ENCODE measurements at regions not wholly inside any gene's neighbourhood (a gene's known extent, or its start where the extent isn't known, plus 50 kb on each side); places are given as distances from the start of the nearest gene placed in this dataset.

DNA sequence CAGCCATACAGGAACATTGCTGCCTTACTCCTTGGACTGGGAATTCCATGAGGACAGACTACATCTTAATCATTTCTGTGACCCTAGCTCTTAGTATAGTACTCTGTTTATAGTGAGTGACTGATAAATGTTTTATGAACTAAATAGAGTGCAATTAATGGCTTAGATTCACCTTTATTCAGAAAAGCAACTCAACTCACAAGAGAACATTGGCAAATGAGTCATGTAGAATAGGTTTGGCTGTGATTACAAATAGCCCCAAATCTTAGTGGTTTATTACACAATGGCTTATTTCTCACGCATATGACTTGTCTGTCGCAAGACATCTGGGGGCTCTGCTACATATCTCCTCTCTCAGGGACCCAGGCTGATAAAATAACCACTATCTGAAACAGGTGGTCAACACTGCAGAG is 121.6 kb upstream of the KL start:
- BruUV-seq (replicated peaks), result no TSS peak
- peak overlapping the region; percentile 59 for H3K27ac Mint-ChIP-seq (ENCODE audit: low read depth, unreplicated experiment)
- no peak for TF ChIP-seq CTCF (IDR thresholded peaks at IDR 0.05; ENCODE audit: unreplicated experiment)
- H3K9me3 Mint-ChIP-seq (ENCODE audit: unreplicated experiment), result peaks cover 9% of the 10 kb centered on the region
- ChIA-PET CTCF (interaction anchor here (1.1 to 1.4 kb wide), 2 partner anchors 12 to 334 kb away, joined by 5 to 6 read pairs; no protein-coding TSS in a partner anchor), POLR2A (interaction anchor here (0.6 to 2.4 kb wide), 4 partner anchors 11 to 648 kb away, joined by 3 to 9 read pairs (median 4); no protein-coding TSS in a partner anchor)
- DNase-seq (ENCODE audit: unreplicated experiment), result peak; percentile 89
- no peaks in the 10 kb centered on the region for H3K27me3 Mint-ChIP-seq (ENCODE audit: insufficient read depth, unreplicated experiment)
- peaks cover 43% of the 10 kb centered on the region for H3K4me1 Mint-ChIP-seq (ENCODE audit: insufficient read depth, unreplicated experiment)
- no peak overlapping the region for H3K4me3 Mint-ChIP-seq (ENCODE audit: unreplicated experiment)
- no peaks in the 10 kb centered on the region for H3K36me3 Mint-ChIP-seq (ENCODE audit: insufficient read depth, unreplicated experiment)
- intact Hi-C loops (cut with micrococcal nuclease), result no loop called here

DNA sequence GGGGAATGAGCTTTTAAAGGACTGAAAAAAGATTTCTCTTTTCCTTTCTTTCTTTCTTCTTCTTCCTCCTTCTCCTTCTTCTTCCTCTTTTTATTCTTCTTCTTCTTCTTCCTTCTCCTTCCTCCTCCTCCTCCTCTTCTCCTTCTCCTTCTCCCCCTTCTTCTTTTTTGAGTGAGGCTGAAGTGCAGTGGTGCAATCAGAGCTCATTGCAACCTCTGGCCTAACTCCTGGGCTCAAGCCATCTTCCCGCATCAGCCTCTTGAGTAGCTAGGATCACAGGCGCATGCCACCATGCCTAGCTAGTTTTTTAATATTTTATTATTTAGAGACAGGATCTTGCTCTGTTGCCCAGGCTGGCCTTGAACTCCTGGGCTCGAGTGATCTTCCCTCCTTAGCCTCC is 120.9 kb upstream of the KL start:
- H3K4me3 Mint-ChIP-seq (ENCODE audit: unreplicated experiment), result no peak overlapping the region
- no TSS peak for BruUV-seq (replicated peaks)
- peaks cover 9% of the 10 kb centered on the region for H3K9me3 Mint-ChIP-seq (ENCODE audit: unreplicated experiment)
- no peaks in the 10 kb centered on the region for H3K36me3 Mint-ChIP-seq (ENCODE audit: insufficient read depth, unreplicated experiment)
- peak overlapping the region; percentile 65 for H3K27ac Mint-ChIP-seq (ENCODE audit: low read depth, unreplicated experiment)
- no peaks in the 10 kb centered on the region for H3K27me3 Mint-ChIP-seq (ENCODE audit: insufficient read depth, unreplicated experiment)
- ChIA-PET POLR2A (interaction anchor here (0.7 to 3.2 kb wide), 7 partner anchors 11 to 649 kb away, joined by 3 to 9 read pairs (median 4); no protein-coding TSS in a partner anchor), CTCF (interaction anchor here (0.9 to 1.4 kb wide), 3 partner anchors 12 to 333 kb away, joined by 4 to 6 read pairs (median 5); no protein-coding TSS in a partner anchor)
- intact Hi-C loops (cut with micrococcal nuclease), result no loop called here
- peak; percentile 38 for DNase-seq (ENCODE audit: unreplicated experiment)
- no peak for TF ChIP-seq CTCF (IDR thresholded peaks at IDR 0.05; ENCODE audit: unreplicated experiment)
- H3K4me1 Mint-ChIP-seq (ENCODE audit: insufficient read depth, unreplicated experiment), result peaks cover 43% of the 10 kb centered on the region

- peaks cover 9% of the 10 kb centered on the region for H3K9me3 Mint-ChIP-seq (ENCODE audit: unreplicated experiment)
- peaks cover 58% of the 10 kb centered on the region for H3K4me1 Mint-ChIP-seq (ENCODE audit: insufficient read depth, unreplicated experiment)
- peak; percentile 63 for DNase-seq (ENCODE audit: unreplicated experiment)
- no peaks in the 10 kb centered on the region for H3K36me3 Mint-ChIP-seq (ENCODE audit: insufficient read depth, unreplicated experiment)
- no peak overlapping the region for H3K27ac Mint-ChIP-seq (ENCODE audit: low read depth, unreplicated experiment)
- no TSS peak for BruUV-seq (replicated peaks)
- intact Hi-C loops (cut with micrococcal nuclease), result no loop called here
- no peak overlapping the region for H3K4me3 Mint-ChIP-seq (ENCODE audit: unreplicated experiment)
- TF ChIP-seq CTCF (IDR thresholded peaks at IDR 0.05; ENCODE audit: unreplicated experiment), result no peak
- ChIA-PET POLR2A (interaction anchor here (0.8 to 3.2 kb wide), 6 partner anchors 9 to 92 kb away, joined by 3 to 10 read pairs (median 6); no protein-coding TSS in a partner anchor), CTCF (interaction anchor here (1.9 kb wide), 1 partner anchor 16 kb away, joined by 5 read pairs; no protein-coding TSS in a partner anchor)
- H3K27me3 Mint-ChIP-seq (ENCODE audit: insufficient read depth, unreplicated experiment), result no peaks in the 10 kb centered on the region
Measured at GRCh38 chr13:32897296-32897695, 118.9 kb upstream of the KL start.

DNA sequence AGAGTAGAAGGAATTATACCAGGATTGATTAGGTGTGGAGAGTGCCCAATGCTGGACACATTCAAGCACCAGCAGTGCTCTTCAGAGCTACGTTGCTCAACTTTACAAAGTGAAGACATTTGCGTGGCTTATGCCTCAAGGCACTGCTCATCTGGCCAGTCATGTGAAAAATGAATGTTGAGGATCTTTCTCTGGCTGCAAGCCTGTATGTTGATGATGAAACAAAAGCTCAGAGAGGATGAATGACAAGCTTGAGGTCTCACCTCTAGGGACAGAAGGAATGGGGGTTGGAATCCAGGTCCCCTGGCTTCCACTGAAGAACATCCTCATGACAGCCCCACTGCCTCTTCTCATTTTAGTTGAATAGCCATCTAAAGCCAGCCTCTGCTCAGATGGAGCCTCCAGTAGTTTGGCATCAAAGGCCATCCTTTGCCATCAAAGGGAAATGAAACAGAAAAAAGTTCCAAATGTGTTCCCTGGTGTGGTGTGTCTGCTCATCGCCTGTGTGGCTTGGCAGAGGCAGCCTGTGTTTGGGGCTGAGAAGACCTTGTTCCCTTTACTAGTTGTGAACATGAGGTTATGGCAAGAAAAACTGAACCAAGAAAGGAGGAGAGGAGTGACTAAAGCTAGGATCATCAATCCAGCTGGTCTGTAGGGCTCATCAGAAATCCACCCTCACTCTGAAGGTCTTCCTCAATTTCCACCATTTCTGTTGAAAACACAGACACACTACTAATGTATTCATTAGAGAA is 114.0 kb upstream of the KL start:
- DNase-seq (ENCODE audit: unreplicated experiment), result peak; percentile 82
- H3K36me3 Mint-ChIP-seq (ENCODE audit: insufficient read depth, unreplicated experiment), result no peaks in the 10 kb centered on the region
- no peaks in the 10 kb centered on the region for H3K9me3 Mint-ChIP-seq (ENCODE audit: unreplicated experiment)
- no peaks in the 10 kb centered on the region for H3K27me3 Mint-ChIP-seq (ENCODE audit: insufficient read depth, unreplicated experiment)
- H3K4me1 Mint-ChIP-seq (ENCODE audit: insufficient read depth, unreplicated experiment), result peaks cover 41% of the 10 kb centered on the region
- no TSS peak for BruUV-seq (replicated peaks)
- POLR2A ChIA-PET, result interaction anchor here (0.8 to 1.8 kb wide), 7 partner anchors 20 to 270 kb away, joined by 3 to 7 read pairs (median 3); no protein-coding TSS in a partner anchor
- H3K4me3 Mint-ChIP-seq (ENCODE audit: unreplicated experiment), result no peak overlapping the region
- TF ChIP-seq CTCF (IDR thresholded peaks at IDR 0.05; ENCODE audit: unreplicated experiment), result no peak
- intact Hi-C loops (cut with micrococcal nuclease), result loop anchor here (10.0 kb wide), 1 partner anchor 87 kb away; no protein-coding TSS in a partner anchor
- H3K27ac Mint-ChIP-seq (ENCODE audit: low read depth, unreplicated experiment), result peak overlapping the region; percentile 79
- CTCF ChIA-PET, result interaction anchor here (0.5 to 1.3 kb wide), 3 partner anchors 12 to 216 kb away, joined by 3 to 4 read pairs (median 3); no protein-coding TSS in a partner anchor

All from MCF 10A (cell line).